HEK293T (cell line): ENCODE measurements at regions not wholly inside any gene's neighbourhood (a gene's known extent, or its start where the extent isn't known, plus 50 kb on each side); places are given as distances from the start of the nearest gene placed in this dataset.

Experiments used
- CTCF ChIA-PET: fragments of 350-600 bp; formaldehyde crosslinking; extraction: SDS; loops from one replicate; lab custom pipeline; 2021; ENCODE audit warnings: antibody characterized with exemption, inconsistent platforms; lab: Yijun Ruan, JAX
- POLR2A ChIA-PET: fragments of 350-600 bp; formaldehyde crosslinking; extraction: SDS; loops from one replicate; lab custom pipeline; 2020; ENCODE audit warnings: antibody characterized with exemption, inconsistent platforms; lab: Yijun Ruan, JAX
- DNase-seq: peaks from one replicate; pipeline ENCODE4 v3.0.0; 2012; ENCODE audit warnings: mixed read lengths; ENCODE audit errors: extremely low spot score
- ARNT ChIP-seq: fragments of 450-650 bp; IDR thresholded peaks from 2 replicates; pipeline ENCODE4 v1.6.1; 2017; ENCODE audit warnings: mild to moderate bottlenecking
- BHLHE40 ChIP-seq: fragments of 450-650 bp; IDR thresholded peaks from 2 replicates; pipeline ENCODE4 v1.6.1; 2016; ENCODE audit warnings: mild to moderate bottlenecking, moderate library complexity, borderline replicate concordance
- CTBP1 ChIP-seq: fragments of 450-650 bp; IDR thresholded peaks from 2 replicates; pipeline ENCODE4 v1.6.1; 2016; ENCODE audit warnings: borderline replicate concordance
- ELF4 ChIP-seq: fragments of 450-650 bp; IDR thresholded peaks from 2 replicates; pipeline ENCODE4 v1.6.1; 2017; ENCODE audit warnings: antibody characterized with exemption
- FOXA1 ChIP-seq: fragments of 450-650 bp; IDR thresholded peaks from 2 replicates; pipeline ENCODE4 v1.6.1; 2016; ENCODE audit warnings: mild to moderate bottlenecking
- FOXK2 ChIP-seq: fragments of 450-650 bp; IDR thresholded peaks from 2 replicates; pipeline ENCODE4 v1.6.1; 2016; ENCODE audit warnings: mild to moderate bottlenecking
- FOXM1 ChIP-seq: fragments of 450-650 bp; IDR thresholded peaks from 2 replicates; pipeline ENCODE4 v1.6.1; 2017; ENCODE audit warnings: mild to moderate bottlenecking, borderline replicate concordance
- HDGF ChIP-seq: fragments of 450-650 bp; IDR thresholded peaks from 2 replicates; pipeline ENCODE4 v1.6.1; 2017; ENCODE audit warnings: antibody characterized with exemption, borderline replicate concordance
- L3MBTL2 ChIP-seq: fragments of 450-650 bp; conservative IDR thresholded peaks from 2 replicates; pipeline ENCODE4 v1.6.1; 2016; ENCODE audit warnings: mild to moderate bottlenecking
- LEF1 ChIP-seq: fragments of 450-650 bp; IDR thresholded peaks from 2 replicates; pipeline ENCODE4 v1.6.1; 2017; ENCODE audit warnings: mild to moderate bottlenecking, borderline replicate concordance
- NFRKB ChIP-seq: fragments of 450-650 bp; IDR thresholded peaks from 2 replicates; pipeline ENCODE4 v1.6.1; 2016; ENCODE audit warnings: mild to moderate bottlenecking, moderate library complexity
- PKNOX1 ChIP-seq: fragments of 450-650 bp; IDR thresholded peaks from 2 replicates; pipeline ENCODE4 v1.6.1; 2016
- SP1 ChIP-seq: fragments of 450-650 bp; IDR thresholded peaks from 2 replicates; pipeline ENCODE4 v1.6.1; 2017
- SUZ12 ChIP-seq: fragments of 450-650 bp; IDR thresholded peaks from 2 replicates; pipeline ENCODE4 v1.6.1; 2016; ENCODE audit warnings: mild to moderate bottlenecking
- TARDBP ChIP-seq: fragments of 450-650 bp; IDR thresholded peaks from 2 replicates; pipeline ENCODE4 v1.6.1; 2016
- ZNF384 ChIP-seq: fragments of 450-650 bp; IDR thresholded peaks from 2 replicates; pipeline ENCODE4 v1.6.1; 2016

DNA sequence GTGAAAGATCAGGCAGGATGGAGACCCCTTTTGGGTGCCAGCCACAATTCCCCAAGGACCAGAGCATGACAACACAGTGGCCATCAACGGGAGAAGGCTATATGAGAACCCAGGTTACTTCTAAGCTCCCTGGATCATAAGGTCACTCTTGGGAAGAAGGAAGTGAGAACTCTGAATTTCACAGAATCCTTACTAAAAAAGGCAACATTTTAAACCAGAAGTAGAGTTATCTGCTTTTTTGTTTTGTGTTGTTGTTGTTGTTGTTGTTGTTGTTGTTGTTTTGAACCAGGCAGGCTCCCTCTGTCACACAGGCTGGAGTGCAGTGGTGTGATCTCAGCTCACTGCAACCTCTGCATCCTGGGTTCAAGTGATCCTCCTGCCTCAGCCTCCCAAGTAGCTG is 107.4 kb upstream of the TNFAIP3 start:
- TF ChIP-seq BHLHE40: no peak
- no peak for TF ChIP-seq NFRKB
- TF ChIP-seq ZNF384: no peak
- no peak for TF ChIP-seq LEF1
- no peak for TF ChIP-seq ARNT
- TF ChIP-seq TARDBP: no peak
- no peak for TF ChIP-seq HDGF
- TF ChIP-seq ELF4: no peak
- ChIA-PET CTCF (no interaction called here), POLR2A (no interaction called here)
- DNase-seq: no peak

DNA sequence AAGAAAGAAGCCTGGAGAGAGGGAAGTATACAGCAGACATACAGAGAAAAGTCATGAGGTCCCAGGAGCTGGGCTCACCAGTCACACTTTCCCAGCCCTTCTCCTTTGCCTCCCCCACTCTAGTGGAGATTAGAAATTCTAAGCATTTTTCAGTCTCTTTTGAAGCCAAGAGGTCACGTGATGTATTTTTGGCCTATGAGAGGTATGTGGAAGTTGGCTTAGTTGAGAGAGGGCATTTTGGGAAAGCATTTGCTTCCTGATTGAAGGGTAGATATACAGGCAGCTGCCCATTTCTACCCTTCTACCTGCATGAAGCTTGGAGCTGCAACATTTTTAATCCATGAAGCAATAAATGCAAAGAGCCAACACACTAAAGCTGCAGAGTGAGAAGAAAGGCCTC is 106.0 kb upstream of the TNFAIP3 start:
- POLR2A ChIA-PET: no interaction called here
- TF ChIP-seq ELF4: no peak
- TF ChIP-seq SP1: no peak
- no peak for TF ChIP-seq TARDBP
- TF ChIP-seq PKNOX1: no peak
- TF ChIP-seq NFRKB: no peak
- no peak for TF ChIP-seq L3MBTL2
- TF ChIP-seq HDGF: no peak
- TF ChIP-seq ARNT: no peak
- TF ChIP-seq LEF1: no peak
- no peak for TF ChIP-seq ZNF384
- no peak for TF ChIP-seq BHLHE40
- no peak for TF ChIP-seq FOXA1
- DNase-seq: no peak
- CTCF ChIA-PET: interaction anchor here (0.5 to 1.6 kb wide), 2 partner anchors 9 to 178 kb away, joined by 3 to 4 read pairs; no protein-coding TSS in a partner anchor

GRCh38 chr6:137761487-137761886 is 105.6 kb upstream of the TNFAIP3 start:
- no peak for DNase-seq
- POLR2A ChIA-PET: no interaction called here
- CTCF ChIA-PET: interaction anchor here (0.5 to 1.6 kb wide), 2 partner anchors 9 to 178 kb away, joined by 3 to 4 read pairs; no protein-coding TSS in a partner anchor
- TF ChIP-seq L3MBTL2 (no peak), ZNF384 (no peak), SP1 (no peak), LEF1 (no peak), FOXM1 (no peak), FOXA1 (no peak)

DNA sequence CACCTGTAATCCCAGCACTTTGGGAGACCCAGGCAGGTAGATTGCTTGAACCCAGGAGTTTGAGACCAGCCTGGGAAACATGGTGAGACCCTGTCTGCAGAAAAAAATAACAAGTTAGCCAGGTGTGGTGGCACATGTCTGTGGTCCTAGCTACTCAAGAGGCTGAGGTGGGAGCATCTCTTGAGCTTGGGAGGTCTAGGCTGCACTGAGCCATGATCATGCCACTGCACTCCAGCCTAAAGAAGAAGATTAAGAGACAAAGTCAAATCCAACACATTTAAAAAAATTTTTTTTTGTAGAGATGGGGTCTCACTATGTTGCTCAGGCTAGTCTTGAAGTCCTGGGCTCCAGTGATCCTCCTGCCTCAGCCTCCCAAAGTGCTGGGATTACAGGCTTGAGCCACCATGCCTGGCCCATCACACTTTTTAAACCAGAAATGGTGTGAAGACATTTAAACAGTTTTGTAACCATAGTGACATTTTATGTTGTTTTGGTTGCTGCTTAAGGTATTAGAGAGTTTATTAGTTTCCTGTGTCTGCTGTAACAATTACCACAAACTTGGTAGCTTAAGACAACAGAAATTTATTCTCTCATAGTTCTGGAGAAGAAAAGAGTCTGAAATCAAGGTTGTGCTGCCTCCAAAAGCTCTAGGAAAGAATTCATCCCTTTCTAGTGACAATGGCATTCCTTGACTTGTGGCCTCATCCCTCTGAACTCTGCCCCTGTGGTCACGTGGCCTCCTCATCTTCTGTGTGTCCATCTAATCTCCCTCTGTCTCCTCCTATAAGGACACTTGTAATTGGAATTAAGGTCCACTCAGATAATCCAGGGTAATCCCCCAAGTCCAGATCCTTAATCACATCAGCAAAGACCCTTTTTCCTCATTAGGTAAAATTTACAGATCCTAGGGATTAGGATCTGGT is 104.6 kb upstream of the TNFAIP3 start:
- DNase-seq: no peak
- ChIA-PET POLR2A (no interaction called here), CTCF (interaction anchor here (1.6 kb wide), 1 partner anchor 10 kb away, joined by 4 read pairs; no protein-coding TSS in a partner anchor)
- no peak for TF ChIP-seq SUZ12
- no peak for TF ChIP-seq HDGF
- TF ChIP-seq FOXK2: no peak
- no peak for TF ChIP-seq CTBP1
- no peak for TF ChIP-seq ELF4
- no peak for TF ChIP-seq BHLHE40

DNA sequence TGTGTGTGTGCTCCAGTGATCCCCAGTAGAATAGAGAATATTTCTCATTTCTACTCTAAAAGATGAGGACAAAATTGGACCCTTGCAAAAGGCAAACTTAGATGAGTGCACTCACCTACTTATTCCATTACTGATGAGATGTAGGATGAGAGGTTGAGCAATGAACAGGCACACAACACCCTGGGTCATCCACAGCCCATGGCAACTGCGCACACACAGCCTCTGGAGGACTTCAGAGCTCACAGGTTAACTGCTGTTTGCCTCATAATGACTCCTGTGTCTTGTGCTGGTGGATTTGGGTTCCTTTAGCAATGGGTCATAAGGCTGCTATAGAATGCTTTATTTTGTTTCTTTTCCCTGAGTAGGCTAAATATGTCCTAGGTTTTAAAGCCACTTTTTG is 103.6 kb upstream of the TNFAIP3 start:
- TF ChIP-seq NFRKB: no peak
- no peak for TF ChIP-seq ARNT
- TF ChIP-seq ZNF384: no peak
- no peak for TF ChIP-seq FOXM1
- TF ChIP-seq L3MBTL2: no peak
- no peak for TF ChIP-seq TARDBP
- no peak for TF ChIP-seq PKNOX1
- TF ChIP-seq HDGF: no peak
- TF ChIP-seq CTBP1: no peak
- TF ChIP-seq FOXA1: no peak
- TF ChIP-seq SP1: no peak
- TF ChIP-seq BHLHE40: no peak
- TF ChIP-seq LEF1: no peak
- no peak for DNase-seq
- POLR2A ChIA-PET: no interaction called here
- CTCF ChIA-PET: no interaction called here

GRCh38 chr6:137763886-137764285 is 103.2 kb upstream of the TNFAIP3 start:
- no peak for TF ChIP-seq CTBP1
- no peak for TF ChIP-seq LEF1
- no peak for TF ChIP-seq NFRKB
- no peak for TF ChIP-seq TARDBP
- no peak for TF ChIP-seq ELF4
- TF ChIP-seq L3MBTL2: no peak
- TF ChIP-seq ZNF384: no peak
- no peak for TF ChIP-seq PKNOX1
- no peak for TF ChIP-seq BHLHE40
- POLR2A ChIA-PET: no interaction called here
- CTCF ChIA-PET: no interaction called here
- no peak for DNase-seq
